HG02852 (cell line): ENCODE measurements at regions not wholly inside any gene's neighbourhood (a gene's known extent, or its start where the extent isn't known, plus 50 kb on each side); places are given as distances from the start of the nearest gene placed in this dataset.

Experiments
- ATAC-seq: cut with Tn5 transposase; IDR thresholded peaks from one replicate; pipeline ENCODE4 v1.9.1; 2021; ENCODE audit warnings: mild to moderate bottlenecking, moderate library complexity; ENCODE audit not compliant: unreplicated experiment

- ATAC-seq: no peak
Observed at GRCh38 chr4:53654300-53654758, 63.0 kb upstream of the LNX1 start.

GRCh38 chr4:53653484-53654053 is 62.3 kb upstream of the LNX1 start:
- ATAC-seq: no peak

GRCh38 chr4:53651156-53651735 is 60.0 kb upstream of the LNX1 start:
- no peak for ATAC-seq

GRCh38 chr4:53649357-53649756 is 58.1 kb upstream of the LNX1 start:
- no peak for ATAC-seq

- ATAC-seq: no peak
Observed at GRCh38 chr4:53647547-53647946, 56.3 kb upstream of the LNX1 start.

- no peak for ATAC-seq
Observed at GRCh38 chr4:53646795-53647194, 55.5 kb upstream of the LNX1 start.

GRCh38 chr4:53645108-53645507 is 53.8 kb upstream of the LNX1 start:
- ATAC-seq: no peak

GRCh38 chr4:53644607-53645006 is 53.3 kb upstream of the LNX1 start:
- no peak for ATAC-seq
